ENCODE measurements at regions not wholly inside any gene's neighbourhood (a gene's known extent, or its start where the extent isn't known, plus 50 kb on each side); places are given as distances from the start of the nearest gene placed in this dataset.

- DNase-seq (ENCODE audit: low spot score) = no peak
- in situ Hi-C loops (cut with MboI; ENCODE audit: low pct_unique_long_range_greater_than_20kb, low sequenced_read_pairs, unreplicated experiment) = no loop called here
- TF ChIP-seq, protein P1, sequence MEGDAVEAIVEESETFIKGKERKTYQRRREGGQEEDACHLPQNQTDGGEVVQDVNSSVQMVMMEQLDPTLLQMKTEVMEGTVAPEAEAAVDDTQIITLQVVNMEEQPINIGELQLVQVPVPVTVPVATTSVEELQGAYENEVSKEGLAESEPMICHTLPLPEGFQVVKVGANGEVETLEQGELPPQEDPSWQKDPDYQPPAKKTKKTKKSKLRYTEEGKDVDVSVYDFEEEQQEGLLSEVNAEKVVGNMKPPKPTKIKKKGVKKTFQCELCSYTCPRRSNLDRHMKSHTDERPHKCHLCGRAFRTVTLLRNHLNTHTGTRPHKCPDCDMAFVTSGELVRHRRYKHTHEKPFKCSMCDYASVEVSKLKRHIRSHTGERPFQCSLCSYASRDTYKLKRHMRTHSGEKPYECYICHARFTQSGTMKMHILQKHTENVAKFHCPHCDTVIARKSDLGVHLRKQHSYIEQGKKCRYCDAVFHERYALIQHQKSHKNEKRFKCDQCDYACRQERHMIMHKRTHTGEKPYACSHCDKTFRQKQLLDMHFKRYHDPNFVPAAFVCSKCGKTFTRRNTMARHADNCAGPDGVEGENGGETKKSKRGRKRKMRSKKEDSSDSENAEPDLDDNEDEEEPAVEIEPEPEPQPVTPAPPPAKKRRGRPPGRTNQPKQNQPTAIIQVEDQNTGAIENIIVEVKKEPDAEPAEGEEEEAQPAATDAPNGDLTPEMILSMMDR (IDR thresholded peaks at IDR 0.05; ENCODE audit: extremely low read depth, insufficient read depth, missing control alignments) = no peak
Observed at GRCh38 chr12:123038966-123039365, 58.5 kb downstream of the ARL6IP4 start.

DNA sequence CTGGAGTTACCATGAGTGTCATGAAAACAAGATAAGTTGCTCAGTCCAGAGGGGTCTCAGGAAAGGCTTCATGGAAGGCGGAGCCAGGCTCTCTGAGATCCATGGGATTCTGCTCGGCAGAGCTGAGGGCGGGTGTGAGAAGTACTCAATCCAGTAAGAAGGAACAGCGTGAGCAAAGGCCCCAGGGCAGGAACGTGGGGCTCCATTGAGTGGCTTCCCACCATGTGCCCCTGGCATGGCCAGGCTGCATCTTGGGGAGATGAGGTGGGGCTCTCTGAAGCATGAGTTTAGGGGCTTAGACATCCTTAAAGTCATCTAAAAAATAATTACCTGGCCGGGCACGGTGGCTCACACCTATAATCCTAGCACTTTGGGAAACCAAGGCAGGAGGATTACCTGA, 58.0 kb downstream of the ARL6IP4 start:
- TF ChIP-seq, protein P1 (IDR thresholded peaks at IDR 0.05; ENCODE audit: extremely low read depth, insufficient read depth, missing control alignments) = no peak
- in situ Hi-C loops (cut with MboI; ENCODE audit: low pct_unique_long_range_greater_than_20kb, low sequenced_read_pairs, unreplicated experiment) = no loop called here
- DNase-seq (ENCODE audit: low spot score) = no peak

DNA sequence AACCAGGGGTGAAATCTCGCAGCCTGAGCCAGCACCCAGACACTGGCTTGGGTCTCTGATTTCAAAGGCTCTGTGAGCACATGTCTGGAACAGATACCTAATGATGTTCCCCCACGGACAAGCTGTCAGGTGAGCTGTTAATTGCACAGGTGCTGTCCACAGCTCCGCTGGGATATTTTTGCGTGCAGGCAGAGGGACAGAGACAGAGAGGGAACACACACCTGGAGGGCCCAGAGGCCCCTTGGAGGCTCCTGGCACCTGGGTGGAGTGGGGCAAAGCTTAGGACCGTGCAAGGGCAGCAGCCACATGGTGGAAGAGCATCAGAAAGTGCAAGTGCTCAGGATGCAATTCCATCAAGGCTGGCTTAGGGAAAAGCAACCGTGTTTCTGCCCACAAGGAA, 57.3 kb downstream of the ARL6IP4 start:
- no peak for DNase-seq (ENCODE audit: low spot score)
- TF ChIP-seq, protein P1 (IDR thresholded peaks at IDR 0.05; ENCODE audit: extremely low read depth, insufficient read depth, missing control alignments) = no peak
- in situ Hi-C loops (cut with MboI; ENCODE audit: low pct_unique_long_range_greater_than_20kb, low sequenced_read_pairs, unreplicated experiment) = no loop called here

DNA sequence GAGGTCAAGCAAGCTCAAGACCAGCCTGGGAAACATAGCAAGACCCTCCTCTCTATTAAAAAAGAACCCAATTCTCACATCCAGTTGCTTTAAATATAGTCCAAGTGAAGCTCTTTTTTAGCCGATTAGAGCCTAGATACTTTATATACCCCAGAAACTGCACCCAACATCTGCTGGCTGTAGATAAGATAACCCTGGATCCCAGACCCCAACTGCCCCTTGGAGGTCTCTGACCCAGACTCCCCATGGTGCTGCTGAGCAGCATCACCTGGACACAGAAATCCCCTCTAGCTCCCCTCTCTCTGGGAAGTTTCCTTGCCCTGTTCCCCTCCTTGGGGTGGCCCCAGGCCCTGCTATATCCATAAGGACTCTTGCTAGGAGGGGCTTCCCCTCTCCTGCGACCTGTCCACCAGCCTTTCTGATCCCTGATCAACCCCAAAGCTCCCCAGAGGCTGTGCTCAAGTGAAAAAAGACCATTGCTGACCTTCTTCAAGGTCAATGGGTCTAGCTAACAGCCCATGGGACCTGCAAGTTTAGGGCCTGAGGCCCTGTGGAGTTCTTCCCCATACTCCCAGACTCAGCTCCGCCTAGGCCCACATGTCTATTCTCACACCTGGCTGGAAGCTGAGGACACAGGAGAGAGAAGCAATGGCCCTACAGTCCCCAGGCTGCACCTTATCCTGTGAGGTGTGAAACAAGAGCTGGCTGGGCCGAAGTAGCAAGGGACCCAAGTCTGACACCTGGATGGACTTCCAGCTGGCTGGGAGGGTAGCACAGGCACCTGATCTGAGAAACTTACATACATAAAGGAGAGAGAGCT, 56.2 kb downstream of the ARL6IP4 start:
- in situ Hi-C loops (cut with MboI; ENCODE audit: low pct_unique_long_range_greater_than_20kb, low sequenced_read_pairs, unreplicated experiment) = no loop called here
- DNase-seq (ENCODE audit: low spot score) = no peak
- TF ChIP-seq, protein P1 (IDR thresholded peaks at IDR 0.05; ENCODE audit: extremely low read depth, insufficient read depth, missing control alignments) = no peak

- DNase-seq (ENCODE audit: low spot score) = no peak
- in situ Hi-C loops (cut with MboI; ENCODE audit: low pct_unique_long_range_greater_than_20kb, low sequenced_read_pairs, unreplicated experiment) = no loop called here
- TF ChIP-seq, protein P1 (IDR thresholded peaks at IDR 0.05; ENCODE audit: extremely low read depth, insufficient read depth, missing control alignments) = no peak
Observed at GRCh38 chr12:123035841-123036240, 55.4 kb downstream of the ARL6IP4 start.

DNA sequence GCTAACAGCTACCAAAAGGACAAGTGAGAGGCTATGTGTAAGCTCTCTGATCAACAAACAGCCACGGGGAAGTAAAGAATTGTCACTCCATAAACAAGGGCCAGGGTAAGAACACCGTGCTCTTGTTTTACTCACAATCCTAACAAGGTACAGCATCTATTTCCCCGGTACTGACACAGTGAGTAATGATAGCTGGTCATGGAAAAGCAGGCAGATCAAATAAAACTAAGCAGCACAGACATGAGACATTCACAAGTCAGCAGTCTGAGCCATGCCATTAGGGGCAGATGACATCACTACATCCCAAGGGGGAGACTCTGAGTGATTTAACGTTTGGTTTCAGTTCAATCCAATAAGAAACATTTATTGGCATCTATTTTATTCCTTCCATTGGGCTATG, 54.4 kb downstream of the ARL6IP4 start:
- DNase-seq (ENCODE audit: low spot score) = no peak
- in situ Hi-C loops (cut with MboI; ENCODE audit: low pct_unique_long_range_greater_than_20kb, low sequenced_read_pairs, unreplicated experiment) = no loop called here
- TF ChIP-seq, protein P1 (IDR thresholded peaks at IDR 0.05; ENCODE audit: extremely low read depth, insufficient read depth, missing control alignments) = no peak

Measured in GM13977 (cell line).